Fibroblast of peridontal ligament (primary cell): ENCODE measurements at regions not wholly inside any gene's neighbourhood (a gene's known extent, or its start where the extent isn't known, plus 50 kb on each side); places are given as distances from the start of the nearest gene placed in this dataset.
A peak's percentile ranks its signal among the peaks of the same experiment; 100 is the strongest.
"Not testable (repeated sequence)": the region's sequence is repeated elsewhere in the genome, so short reads cannot be mapped to it uniquely, and the experiment has no call there.

Experiments used
- DNase-seq: peaks from one replicate; pipeline ENCODE4 v3.0.0-alpha.2; 2010; ENCODE audit errors: extremely low read depth

DNA sequence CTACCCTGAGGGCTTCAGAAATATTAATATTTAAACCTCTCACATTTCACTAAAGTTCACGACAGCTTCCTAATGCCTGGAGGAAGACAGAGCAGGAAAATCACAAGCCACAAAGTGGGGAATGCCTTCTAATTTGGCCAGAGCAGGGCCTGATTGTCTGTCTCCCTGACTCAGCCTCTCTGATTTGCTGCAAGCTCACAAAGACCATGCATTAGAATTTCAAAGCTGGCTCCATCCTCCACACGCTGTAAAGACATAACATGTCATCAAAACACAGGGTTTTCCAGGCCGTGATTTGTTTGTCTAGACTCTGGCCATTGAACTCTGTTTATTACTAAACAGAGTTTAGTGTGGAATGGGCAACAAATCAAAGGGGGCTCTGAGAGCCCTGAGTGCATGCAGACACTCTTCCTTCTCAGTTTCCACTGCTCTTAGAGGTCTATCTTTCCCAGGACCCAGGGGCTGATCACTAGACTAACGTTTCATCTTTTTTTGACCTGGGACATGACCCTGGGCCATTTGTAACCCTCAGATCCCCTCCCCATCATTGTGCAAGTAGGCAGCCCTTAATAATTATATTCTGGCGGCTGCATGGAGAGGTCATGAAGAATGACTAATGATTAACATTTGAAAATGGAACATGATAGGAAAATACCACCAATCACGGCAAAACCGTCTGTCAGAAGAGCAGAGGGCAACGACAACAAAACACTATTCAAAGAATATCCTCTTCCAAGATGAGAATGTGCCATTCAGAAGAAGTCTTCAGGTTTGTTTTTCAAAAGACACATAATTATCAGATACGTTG, 140.2 kb downstream of the ENC1 start:
- no peak for DNase-seq

DNA sequence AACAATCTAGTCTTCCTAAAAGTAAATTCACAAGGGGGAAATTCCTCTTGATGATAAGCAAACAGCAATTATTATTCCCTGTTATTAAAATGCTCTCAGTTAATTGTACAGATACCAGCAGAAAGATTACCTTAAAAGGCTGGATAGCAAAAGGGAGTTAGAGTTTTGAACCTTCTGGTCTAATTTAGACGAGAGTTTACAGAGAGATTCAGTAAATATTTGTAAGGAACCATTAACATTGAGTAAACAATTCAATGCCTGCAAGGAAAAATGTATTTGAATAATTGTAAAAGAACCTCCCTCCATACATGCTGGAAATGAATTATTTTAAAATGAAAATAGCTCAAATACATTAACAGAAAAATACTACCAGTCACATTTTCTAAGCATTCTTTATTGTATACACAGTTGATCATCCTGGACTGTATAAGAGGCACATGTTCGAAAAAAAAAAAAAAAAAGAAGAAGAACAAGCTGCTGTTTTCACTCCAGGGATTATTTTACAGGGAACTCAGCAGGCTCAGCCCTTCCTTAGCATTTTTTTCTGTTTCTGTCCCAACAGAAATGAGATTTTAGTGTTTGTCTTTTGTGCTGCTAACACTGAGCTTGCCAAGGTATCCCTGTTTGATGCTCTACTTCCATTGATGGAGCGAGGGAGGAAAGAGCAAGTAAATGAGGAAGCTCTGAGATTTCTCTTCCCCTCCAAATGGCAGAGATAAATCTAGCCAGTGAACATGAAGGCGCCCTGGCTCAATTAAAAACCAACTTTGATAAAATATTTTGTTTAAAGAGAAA, 141.1 kb downstream of the ENC1 start:
- DNase-seq: no peak

DNA sequence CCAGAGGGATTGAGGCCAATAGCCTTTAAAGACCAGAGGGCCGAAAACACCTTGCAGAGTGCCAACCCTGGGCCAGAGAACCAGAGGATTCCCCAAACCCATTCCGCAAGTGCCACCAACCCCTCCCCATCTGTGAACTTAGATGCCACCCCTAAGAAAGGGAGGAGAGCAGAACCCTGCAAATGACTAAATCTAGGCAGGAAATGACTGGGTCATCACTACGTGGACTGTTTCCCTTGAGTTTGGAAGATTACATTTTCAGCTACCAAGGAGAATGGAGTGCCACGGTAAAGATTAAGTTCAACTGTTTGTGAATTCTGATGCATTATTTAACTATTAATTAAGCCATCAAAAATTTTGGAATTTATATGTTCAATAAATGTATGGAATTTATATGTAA, 142.8 kb downstream of the ENC1 start:
- DNase-seq: no peak

DNA sequence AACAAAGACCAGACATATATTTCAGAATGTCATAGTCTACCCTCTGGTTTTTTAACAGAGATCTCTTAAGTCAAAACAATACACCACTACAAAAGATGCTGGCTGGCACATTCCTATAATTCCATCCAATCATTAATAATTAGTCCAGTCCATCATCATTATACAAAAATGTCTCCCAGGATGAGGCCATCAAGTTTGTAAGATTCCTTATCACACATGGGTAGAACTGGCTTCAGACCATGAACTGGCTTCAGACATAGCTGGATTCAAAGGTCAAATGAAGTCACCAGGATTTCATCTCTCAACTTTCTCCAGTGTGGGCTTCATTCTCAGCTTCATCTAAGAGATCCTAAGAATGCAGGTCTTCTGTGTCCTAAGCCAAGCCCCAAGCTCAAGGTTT, 147.1 kb downstream of the ENC1 start:
- no peak for DNase-seq

DNA sequence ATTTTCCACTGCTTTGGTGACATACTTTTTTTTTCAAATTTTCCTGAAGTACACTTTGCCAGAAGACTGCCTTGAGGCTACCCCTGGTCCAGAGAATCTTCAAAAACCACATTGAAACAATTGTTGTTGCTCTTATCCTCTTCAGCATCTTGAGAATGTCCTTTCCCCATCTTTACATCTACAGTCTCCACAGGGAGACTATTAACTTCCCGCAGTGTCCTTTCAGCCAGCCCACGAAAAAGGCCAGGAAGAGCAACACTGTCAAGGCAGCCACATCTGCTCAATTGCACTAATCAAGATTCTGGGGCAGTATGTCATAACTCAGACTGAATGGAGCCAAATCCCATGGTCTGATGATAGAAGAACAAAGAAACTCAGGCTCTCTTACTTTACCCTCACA, 148.3 kb downstream of the ENC1 start:
- DNase-seq: no peak

DNA sequence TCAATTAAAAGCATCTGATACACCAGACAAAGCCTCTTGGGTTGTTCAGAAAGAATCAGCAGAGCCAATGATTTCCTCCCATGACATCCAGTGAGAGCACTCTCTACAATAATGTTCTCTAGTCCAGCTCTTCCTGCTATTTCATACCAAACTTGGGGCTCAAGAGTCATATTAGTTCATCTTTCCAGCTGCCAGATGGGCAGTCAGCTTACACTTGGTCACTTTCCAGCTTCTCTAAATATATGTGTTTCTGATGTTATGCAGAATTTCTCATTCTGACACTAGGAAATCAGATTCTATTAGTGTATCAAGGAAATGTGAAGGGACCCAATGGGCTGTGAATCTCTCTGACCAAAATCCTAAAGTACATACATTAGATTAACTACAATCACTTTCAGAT, 148.9 kb downstream of the ENC1 start:
- peak; percentile 23 for DNase-seq

DNA sequence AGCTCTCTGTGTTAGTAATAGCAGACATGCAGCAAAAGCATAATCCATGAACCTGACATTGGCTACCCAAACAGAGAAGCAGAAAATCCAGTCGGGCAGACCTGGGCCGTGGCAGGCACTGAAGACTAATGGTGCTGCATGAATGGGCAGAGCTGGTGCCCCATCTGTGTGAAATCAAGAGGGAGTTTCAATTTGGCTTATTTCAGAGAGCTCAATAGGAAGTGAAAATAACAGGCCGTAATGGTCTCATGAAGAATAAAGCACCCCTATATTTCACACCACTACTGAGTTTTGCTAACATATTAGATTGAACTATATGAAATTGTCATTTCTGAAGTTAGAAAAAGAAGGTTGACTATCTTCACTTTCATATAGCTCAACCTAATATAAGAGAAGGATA, 149.7 kb downstream of the ENC1 start:
- no peak for DNase-seq

DNA sequence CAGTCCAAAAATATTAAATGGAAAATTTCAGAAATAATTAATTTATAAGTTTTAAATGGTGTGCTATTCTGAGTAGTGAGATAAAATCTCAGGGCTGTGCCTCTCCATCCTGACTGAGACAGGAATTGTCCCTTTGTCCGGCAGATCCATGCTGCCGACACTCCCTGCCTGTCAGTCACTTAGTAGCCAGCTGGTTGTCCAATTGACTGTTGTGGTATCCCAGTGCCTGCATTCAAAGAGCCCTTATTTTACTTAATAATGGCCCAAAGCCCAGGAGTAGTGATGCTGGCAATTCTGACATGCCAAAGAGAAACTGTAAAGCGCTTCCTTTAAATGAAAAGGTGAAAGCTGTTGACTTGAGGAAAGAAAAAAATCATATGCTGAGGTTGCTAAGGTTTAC, 157.5 kb downstream of the ENC1 start:
- no peak for DNase-seq

DNA sequence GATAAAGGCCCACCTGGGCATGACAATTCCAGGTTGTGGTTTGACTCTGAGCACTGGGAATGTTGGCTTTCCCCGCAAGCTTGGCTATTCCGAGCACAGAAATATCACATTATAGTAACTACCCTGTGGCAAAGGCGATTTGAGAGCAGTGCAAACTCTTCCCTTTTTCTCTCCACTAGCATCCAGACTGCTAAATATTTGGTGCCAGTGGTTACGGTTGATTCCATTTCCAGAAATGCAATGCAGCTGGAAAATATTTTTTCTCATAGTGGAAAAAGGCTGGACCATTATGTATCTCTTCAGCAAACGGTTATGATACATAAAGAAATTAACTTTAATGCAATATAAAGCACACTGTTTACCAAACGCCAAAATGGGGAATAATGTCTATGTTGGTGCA, 158.0 kb downstream of the ENC1 start:
- DNase-seq: no peak

DNA sequence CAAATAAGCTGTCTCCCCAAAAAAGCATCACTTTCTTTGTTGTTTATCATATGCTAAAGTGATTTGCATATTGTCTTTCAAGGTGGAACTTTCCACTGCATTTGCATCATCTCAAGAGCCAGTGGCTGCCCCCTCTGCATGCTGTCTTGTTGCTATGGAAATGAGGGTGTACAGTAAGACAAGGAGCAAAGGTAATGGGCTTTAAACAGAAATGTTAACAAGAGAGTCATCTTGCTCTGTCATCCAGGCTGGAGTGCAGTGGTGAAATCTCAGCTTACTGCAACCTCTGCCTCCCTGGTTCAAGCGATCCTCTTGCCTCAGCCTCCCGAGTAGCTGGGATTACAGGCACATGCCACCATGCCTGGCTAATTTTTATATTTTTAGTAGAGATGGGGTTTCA, 159.2 kb downstream of the ENC1 start:
- DNase-seq: not testable (repeated sequence)

DNA sequence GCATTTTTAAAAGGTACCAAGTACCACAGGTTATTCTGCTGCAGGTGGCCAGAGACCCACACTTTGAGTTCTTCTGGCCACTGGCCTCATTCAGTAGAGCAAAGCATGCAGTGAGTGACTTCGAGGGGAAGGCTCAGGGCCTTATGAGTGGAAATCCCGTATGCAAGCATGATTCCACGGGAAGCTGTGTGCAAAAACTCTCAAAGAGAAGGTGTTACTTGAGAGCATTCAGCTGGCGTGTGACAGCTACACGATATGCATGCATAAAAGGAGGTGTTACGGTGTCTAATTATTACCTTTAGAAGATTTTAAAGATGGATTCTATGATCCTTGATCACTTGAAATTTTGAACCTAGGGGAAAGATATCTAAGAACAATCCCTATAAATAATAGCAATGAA, 160.3 kb downstream of the ENC1 start:
- no peak for DNase-seq

DNA sequence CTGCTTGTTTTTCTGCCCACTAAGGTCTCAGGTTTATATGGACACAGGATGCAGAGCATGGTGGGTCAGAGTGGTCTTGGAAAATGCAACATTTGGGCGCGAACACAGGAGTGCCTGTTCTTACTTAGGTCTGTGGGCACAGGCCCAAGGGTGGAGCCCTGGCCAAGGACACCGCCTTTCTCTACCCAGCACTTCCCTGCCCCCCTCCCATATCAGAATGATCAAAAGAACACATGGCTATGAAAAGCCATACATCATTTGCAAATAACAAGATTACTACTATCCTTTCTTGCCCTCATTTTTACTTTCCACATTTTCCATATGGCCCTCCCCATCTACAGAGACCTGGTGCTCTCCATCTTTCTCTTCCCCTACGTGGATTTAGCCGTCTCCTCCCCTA, 162.2 kb downstream of the ENC1 start:
- no peak for DNase-seq

DNA sequence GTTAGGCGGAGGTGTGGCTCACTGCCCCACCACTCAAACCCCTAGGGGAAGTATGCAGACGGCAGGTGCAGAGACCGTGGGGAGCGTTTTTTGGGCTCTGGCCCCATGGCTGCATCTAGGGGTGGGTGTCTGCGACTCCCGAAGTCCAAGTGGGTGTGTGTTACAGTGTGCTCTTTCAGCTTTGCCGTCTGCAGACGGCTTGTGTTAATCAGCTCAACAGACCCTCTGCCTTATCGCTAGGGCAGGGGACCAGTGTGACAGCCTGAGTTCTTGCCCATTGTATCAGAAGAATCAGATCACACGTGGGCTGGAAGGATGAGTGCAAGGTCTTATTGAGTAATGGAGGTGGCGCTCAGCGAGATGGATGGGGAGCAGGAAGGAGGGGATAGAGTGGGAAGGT, 162.8 kb downstream of the ENC1 start:
- DNase-seq: no peak

DNA sequence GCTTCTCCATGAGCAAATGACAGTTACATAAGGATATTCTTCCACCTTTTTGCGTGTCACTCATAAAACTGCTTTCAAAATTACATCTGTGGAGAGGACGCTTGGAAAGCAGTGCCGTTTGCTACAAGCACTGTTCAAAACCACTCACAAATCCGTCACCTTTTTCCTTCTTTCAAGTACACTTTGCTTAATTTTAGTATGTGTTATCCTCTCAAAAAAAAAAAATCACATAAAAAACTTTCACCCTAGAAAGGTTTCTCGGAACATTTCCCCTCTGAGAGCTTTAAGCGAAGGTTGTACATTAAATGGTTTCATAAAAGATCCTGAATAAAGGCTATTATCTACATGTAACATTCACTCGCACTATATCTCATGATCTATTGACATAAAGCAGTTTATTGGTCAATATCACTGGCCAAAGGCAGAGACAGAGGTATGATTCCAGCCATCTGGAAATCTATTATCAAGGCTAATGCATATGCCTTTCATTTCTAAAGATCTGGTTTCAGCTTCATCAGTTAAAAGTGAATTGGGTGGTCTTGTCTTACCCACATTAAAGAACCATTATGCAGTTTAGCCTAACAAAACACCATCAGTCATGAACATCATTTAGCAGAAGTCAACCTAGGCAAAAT, 163.6 kb downstream of the ENC1 start:
- no peak for DNase-seq

DNA sequence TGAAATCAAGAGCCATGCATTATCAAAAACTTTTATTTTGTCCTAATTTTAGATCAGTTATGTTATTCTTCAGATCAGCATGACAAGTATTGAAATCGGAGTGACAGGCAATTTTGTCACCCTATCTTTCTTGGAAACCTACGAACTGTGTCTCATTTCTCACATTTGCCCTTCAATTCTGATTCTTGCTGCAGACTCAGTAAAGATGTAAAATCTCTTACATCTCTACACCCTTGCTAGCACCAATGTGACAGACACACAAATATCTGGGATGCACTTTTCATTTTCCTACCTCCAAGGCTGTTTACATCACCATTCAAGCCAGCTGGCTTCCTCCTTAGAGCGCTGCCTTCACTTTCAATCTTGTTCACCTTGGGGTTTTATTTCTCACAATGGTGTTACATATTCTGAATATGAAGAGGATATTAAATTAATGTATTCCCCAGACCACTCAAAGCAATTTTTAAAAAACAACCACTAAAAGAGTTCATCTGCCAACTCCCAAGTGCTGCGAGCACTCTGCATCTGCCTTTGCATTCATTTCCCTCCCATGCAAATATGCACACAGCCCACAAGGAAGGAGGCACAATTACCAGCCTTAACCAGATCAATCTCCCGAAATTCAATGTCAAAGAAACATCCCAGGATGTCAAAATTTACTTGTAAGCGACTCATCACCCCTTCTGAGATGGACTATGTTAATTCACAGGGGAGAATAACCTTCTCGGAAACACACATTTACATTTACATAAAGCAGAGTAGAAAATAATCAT, 164.3 kb downstream of the ENC1 start:
- no peak for DNase-seq

DNA sequence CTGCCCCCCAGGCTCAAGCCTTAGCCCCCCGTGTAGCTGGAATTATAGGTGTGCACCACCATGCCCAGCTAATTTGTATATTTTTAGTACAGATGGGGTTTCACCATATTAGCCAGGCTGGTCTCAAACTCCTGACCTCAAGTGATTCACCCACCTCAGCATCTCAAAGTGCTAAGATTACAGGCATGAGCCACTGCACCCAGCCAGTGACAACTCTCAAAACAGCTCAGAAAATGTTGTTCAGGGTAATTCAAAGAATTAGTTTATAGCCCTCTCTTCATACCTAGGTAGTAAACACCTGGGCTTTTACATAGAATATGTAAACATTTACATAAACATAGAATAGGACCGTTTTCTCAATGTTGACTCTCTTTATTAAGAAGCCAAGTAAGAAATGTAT, 168.7 kb downstream of the ENC1 start:
- DNase-seq: no peak

DNA sequence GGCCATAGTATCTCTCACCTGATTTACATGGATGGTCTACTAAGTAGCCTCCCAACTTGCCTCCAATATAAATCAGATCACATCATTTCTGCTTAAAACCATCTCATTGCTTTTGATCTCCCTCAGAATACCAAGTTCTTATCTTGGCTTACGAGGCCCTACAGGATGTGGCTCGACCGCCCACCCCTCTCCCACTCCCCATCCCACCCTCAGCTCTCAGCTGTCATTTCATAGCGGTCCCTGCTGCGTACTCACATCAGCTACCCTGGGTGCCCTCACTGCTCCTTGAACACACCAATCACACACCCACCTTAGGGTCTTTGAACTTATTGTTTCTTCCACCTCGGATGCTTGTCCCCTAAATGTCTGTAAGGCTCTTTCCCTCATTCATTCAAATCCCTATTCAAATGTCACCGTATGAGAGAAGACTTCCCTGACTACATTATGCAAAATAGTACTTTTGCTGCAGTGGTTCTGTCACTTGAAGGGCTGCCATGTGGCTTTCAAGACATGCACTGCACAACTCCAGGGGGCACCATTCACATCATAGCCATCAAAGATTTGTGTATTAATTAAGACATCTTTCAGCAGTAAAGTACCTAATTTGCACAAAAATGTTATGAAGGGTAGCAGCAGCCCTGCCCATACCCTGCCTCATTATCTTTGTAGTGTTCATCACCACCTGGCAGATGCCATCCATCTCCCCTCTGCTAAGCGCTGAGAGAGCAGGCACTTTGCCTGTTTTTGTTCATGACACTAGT, 171.1 kb downstream of the ENC1 start:
- DNase-seq: no peak

DNA sequence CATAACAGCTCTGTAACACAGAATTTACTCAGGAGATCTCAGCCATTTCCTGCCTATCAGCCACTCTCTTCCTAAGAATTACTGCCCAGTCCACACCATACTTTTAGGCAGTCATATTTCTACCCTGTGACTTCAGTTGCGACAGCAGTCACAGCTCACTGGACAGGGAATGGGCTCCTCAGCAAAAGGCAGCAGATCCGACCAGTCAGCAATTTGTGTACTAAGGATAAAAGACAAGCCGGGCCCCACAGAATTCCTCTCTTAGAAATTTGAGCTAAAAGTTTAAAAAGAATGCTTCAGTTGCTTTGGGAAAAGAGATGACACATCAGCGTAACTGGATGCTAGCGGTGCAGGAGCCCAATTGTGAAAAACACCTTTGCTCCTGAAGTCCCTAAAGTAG, 172.1 kb downstream of the ENC1 start:
- peak; percentile 14 for DNase-seq

DNA sequence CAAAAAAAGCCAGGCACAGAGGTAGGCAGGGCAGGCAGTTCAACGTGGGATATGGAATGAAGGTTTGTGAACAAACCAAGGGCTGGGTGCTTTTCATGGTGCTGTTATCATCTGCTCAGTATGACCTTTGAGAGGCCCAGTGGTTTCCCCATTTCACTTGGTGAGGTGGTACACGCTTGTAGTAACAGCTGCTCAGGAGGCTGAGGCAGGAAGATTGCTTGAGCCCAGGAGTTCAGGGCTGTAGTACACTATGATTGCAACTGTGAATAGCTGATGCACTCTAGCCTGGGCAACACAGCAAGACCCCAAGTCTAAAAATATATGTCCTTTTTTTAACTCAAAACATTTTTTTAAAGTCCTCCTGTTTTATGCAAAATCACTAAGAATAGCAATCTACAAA, 174.8 kb downstream of the ENC1 start:
- DNase-seq: no peak

DNA sequence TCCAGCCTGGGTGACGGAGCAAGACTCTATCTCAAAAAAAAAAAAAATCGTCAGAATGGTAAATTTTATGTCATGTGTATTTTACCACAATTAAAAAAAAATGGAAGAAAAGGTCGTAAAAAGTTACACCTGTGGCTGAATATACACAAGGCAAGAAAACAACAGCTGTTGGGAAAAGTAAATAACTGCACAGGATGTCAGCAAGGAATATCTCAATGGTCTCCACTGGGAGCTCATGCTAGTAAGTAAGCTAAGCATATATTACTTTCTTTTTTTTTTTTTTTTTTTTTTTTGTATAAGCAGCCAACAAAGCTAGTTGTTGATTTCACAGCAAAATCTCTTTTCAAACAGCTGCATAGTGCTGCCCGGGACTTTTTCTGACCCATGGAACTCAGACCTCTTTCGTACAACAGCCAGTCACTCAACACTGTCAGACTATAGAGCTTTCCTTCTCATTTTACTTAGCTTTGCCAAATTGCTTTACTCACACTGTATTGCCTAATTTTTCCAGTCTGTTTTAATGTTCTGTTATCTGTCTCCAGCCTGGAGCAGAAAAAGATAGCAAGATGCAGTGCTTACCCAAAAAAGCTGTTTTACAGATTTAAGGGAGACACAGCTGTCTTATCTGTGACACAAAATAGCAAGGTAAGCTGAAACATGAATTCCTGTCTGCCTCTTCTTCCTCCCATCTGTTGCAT, 175.9 kb downstream of the ENC1 start:
- peak; percentile 13 for DNase-seq

DNA sequence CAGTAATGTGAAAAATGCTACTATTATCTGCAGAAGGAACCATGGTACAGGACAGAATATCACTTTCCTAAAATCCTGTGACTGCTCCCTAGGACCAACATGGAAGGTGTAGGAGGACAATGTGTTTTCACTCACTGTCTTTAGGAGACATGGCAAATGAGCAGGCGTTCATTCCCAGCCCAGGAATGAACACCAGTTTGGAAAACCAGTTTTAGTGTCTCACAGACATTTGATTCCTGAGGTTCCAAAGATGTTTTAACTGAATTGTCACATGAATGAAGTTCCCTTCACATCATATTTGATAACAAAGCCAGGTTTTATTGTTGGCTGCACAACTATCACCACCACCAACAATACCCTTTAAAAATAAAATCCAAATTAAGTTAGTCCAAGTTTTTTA, 178.2 kb downstream of the ENC1 start:
- no peak for DNase-seq
